ENCODE measurements at regions not wholly inside any gene's neighbourhood (a gene's known extent, or its start where the extent isn't known, plus 50 kb on each side); places are given as distances from the start of the nearest gene placed in this dataset.

- WGBS, 2 donors = 91 to 96% methylated on average over 3 of the region's 3 CpGs
- H3K4me3 ChIP-seq = no peak overlapping the region
- TF ChIP-seq CTCF (IDR thresholded peaks at IDR 0.05; ENCODE audit: control extremely low read depth, extremely low read depth) = no peak
- DNase-seq = no peak
- ATAC-seq (ENCODE audit: insufficient read depth, low FRiP score) = no peak
- H3K27ac ChIP-seq (ENCODE audit: low read depth in 1 of 2, low read length in 1 of 2) = no peak overlapping the region
- H3K36me3 ChIP-seq (ENCODE audit: control insufficient read depth in 4 of 4, insufficient read depth in 4 of 4, low read length in 4 of 4) = no peaks in the 10 kb centered on the region
- no peaks in the 10 kb centered on the region for H3K9me3 ChIP-seq (ENCODE audit: control insufficient read depth in 4 of 4, insufficient read depth in 3 of 4, low read length in 3 of 4)
- H3K9ac ChIP-seq (ENCODE audit: insufficient read depth in 1 of 2, low read length in 2 of 2) = no peak overlapping the region
- peaks cover 0 to 3% (median 0%) of the 10 kb centered on the region in 3 donors for H3K27me3 ChIP-seq (ENCODE audit: control insufficient read depth in 3 of 3, insufficient read depth in 3 of 3, low read length in 2 of 3)
- no peaks in the 10 kb centered on the region for H3K4me1 ChIP-seq (ENCODE audit: control insufficient read depth in 5 of 5, insufficient read depth in 5 of 5, low read length in 5 of 5)
These were observed 328.8 kb upstream of the SUCLG2 start for GRCh38 chr3:67983166-67983565.

GRCh38 chr3:67981077-67981476, 326.7 kb upstream of the SUCLG2 start:
- no peak for DNase-seq
- Histone ChIP-seq H3K4me3 (no peak overlapping the region), H3K9ac (ENCODE audit: insufficient read depth in 1 of 2, low read length in 2 of 2) (no peak overlapping the region), H3K27me3 (ENCODE audit: control insufficient read depth in 3 of 3, insufficient read depth in 3 of 3, low read length in 2 of 3) (peaks cover 0 to 3% (median 0%) of the 10 kb centered on the region in 3 donors), H3K36me3 (ENCODE audit: control insufficient read depth in 4 of 4, insufficient read depth in 4 of 4, low read length in 4 of 4) (no peaks in the 10 kb centered on the region), H3K4me1 (ENCODE audit: control insufficient read depth in 5 of 5, insufficient read depth in 5 of 5, low read length in 5 of 5) (no peaks in the 10 kb centered on the region), H3K9me3 (ENCODE audit: control insufficient read depth in 4 of 4, insufficient read depth in 3 of 4, low read length in 3 of 4) (no peaks in the 10 kb centered on the region), H3K27ac (ENCODE audit: low read depth in 1 of 2, low read length in 1 of 2) (no peak overlapping the region)
- 91 to 93% methylated on average over 3 of the region's 3 CpGs for WGBS, 2 donors
- no peak for TF ChIP-seq CTCF (IDR thresholded peaks at IDR 0.05; ENCODE audit: control extremely low read depth, extremely low read depth)
- no peak for ATAC-seq (ENCODE audit: insufficient read depth, low FRiP score)

GRCh38 chr3:67979342-67979741, 324.9 kb upstream of the SUCLG2 start:
- H3K9ac ChIP-seq (ENCODE audit: insufficient read depth in 1 of 2, low read length in 2 of 2) = no peak overlapping the region
- no peak for TF ChIP-seq CTCF (IDR thresholded peaks at IDR 0.05; ENCODE audit: control extremely low read depth, extremely low read depth)
- H3K36me3 ChIP-seq (ENCODE audit: control insufficient read depth in 4 of 4, insufficient read depth in 4 of 4, low read length in 4 of 4) = no peaks in the 10 kb centered on the region
- H3K4me3 ChIP-seq = no peak overlapping the region
- ATAC-seq (ENCODE audit: insufficient read depth, low FRiP score) = no peak
- H3K9me3 ChIP-seq (ENCODE audit: control insufficient read depth in 4 of 4, insufficient read depth in 3 of 4, low read length in 3 of 4) = peaks cover 0 to 2% (median 0%) of the 10 kb centered on the region in 4 donors
- H3K4me1 ChIP-seq (ENCODE audit: control insufficient read depth in 5 of 5, insufficient read depth in 5 of 5, low read length in 5 of 5) = no peaks in the 10 kb centered on the region
- H3K27me3 ChIP-seq (ENCODE audit: control insufficient read depth in 3 of 3, insufficient read depth in 3 of 3, low read length in 2 of 3) = peaks cover 0 to 3% (median 0%) of the 10 kb centered on the region in 3 donors
- no peak for DNase-seq
- no peak overlapping the region for H3K27ac ChIP-seq (ENCODE audit: low read depth in 1 of 2, low read length in 1 of 2)

- ATAC-seq (ENCODE audit: insufficient read depth, low FRiP score) (no peak), DNase-seq (no peak)
- H3K4me1 ChIP-seq (ENCODE audit: control insufficient read depth in 5 of 5, insufficient read depth in 5 of 5, low read length in 5 of 5) = no peaks in the 10 kb centered on the region
- WGBS, 2 donors = 79 to 92% methylated on average over 2 of the region's 2 CpGs
- H3K27ac ChIP-seq (ENCODE audit: low read depth in 1 of 2, low read length in 1 of 2) = no peak overlapping the region
- H3K9ac ChIP-seq (ENCODE audit: insufficient read depth in 1 of 2, low read length in 2 of 2) = no peak overlapping the region
- no peak overlapping the region for H3K4me3 ChIP-seq
- H3K9me3 ChIP-seq (ENCODE audit: control insufficient read depth in 4 of 4, insufficient read depth in 3 of 4, low read length in 3 of 4) = peaks cover 0 to 2% (median 0%) of the 10 kb centered on the region in 4 donors
- no peaks in the 10 kb centered on the region for H3K36me3 ChIP-seq (ENCODE audit: control insufficient read depth in 4 of 4, insufficient read depth in 4 of 4, low read length in 4 of 4)
- TF ChIP-seq CTCF (IDR thresholded peaks at IDR 0.05; ENCODE audit: control extremely low read depth, extremely low read depth) = no peak
- H3K27me3 ChIP-seq (ENCODE audit: control insufficient read depth in 3 of 3, insufficient read depth in 3 of 3, low read length in 2 of 3) = peaks cover 0 to 3% (median 0%) of the 10 kb centered on the region in 3 donors
These were observed 323.4 kb upstream of the SUCLG2 start for GRCh38 chr3:67977762-67978161.
